CD4-positive, alpha-beta T cell treated with Interleukin-15 for 4 hours (primary cell): ENCODE measurements at regions not wholly inside any gene's neighbourhood (a gene's known extent, or its start where the extent isn't known, plus 50 kb on each side); places are given as distances from the start of the nearest gene placed in this dataset.

Experiments used
- DNase-seq: peaks from one replicate; pipeline ENCODE4 v3.0.0-alpha.2; 2020; ENCODE audit warnings: low spot score

GRCh38 chr22:27689664-27690063 lies 111.9 kb downstream of the MN1 start:
- DNase-seq: no peak

DNA sequence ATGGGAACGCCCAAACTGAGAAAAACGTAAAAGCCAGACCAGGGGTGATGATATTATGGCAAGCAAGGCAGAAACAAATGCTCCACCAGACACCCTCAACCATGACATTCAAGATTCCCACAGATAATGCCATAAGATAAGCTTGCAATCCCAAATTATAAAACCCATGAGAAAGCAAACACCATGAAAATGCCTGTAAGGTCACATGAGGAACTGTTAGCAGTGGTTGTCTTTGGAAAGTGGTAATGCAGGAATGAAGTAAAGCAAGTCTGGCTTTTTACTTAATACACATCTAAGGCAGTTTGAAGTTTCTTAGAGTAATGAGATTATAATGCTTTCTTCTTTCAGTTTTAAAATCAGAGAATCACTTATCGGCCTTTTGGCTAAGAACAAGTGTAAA lies 111.0 kb downstream of the MN1 start:
- DNase-seq: no peak

- DNase-seq: no peak
Measured at GRCh38 chr22:27692243-27692642, 109.3 kb downstream of the MN1 start.

DNA sequence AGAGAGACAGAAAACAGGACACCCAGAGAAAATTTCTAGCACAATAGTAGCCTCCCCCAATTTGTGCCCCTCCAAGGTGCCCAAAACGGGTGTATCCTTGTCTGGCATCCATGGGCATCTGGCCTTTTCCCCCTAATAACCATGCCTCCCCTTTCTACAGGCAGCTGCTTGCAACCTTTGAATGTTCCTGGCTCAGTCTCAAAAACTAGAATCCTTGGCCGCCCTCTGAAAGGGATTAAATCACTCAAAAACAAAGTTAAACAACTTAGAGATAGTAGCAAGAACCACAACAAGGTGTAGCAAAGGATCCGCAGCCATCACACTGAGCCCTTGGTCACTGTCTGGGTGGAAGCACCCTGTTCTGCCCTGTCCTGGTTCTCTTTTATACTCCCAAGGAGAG lies 105.6 kb downstream of the MN1 start:
- no peak for DNase-seq

GRCh38 chr22:27697888-27698287 lies 103.7 kb downstream of the MN1 start:
- DNase-seq: no peak
